HCT116 (cell line): ENCODE measurements at regions not wholly inside any gene's neighbourhood (a gene's known extent, or its start where the extent isn't known, plus 50 kb on each side); places are given as distances from the start of the nearest gene placed in this dataset.

Source experiments
- ATAC-seq: fragments of 200-7000 bp; cut with Tn5 transposase; 2 replicates; pipeline ENCODE4 v1.9.1; 2020; ENCODE audit warnings: mild to moderate bottlenecking, moderate library complexity
- BruUV-seq: library from RNA; stranded (reverse); fragments of 400-500 nt; replicated peaks from 2 replicates; lab custom pipeline; 2021; lab: Mats Ljungman, UMichigan
- CTCF ChIA-PET: fragments of 300-600 bp; sonication (Branson Sonifier 250); formaldehyde crosslinking; loops from one replicate; lab custom pipeline; 2021; ENCODE audit warnings: antibody characterized with exemption; lab: Charles Lee
- POLR2A ChIA-PET: fragments of 300-600, 350-600 bp; sonication (Branson Sonifier 250); formaldehyde crosslinking; loops from one replicate; lab custom pipeline; 2021; ENCODE audit warnings: antibody characterized with exemption; lab: Charles Lee
- RAD21 ChIA-PET, 2 experiments: fragments of 300-600 bp; sonication (Branson Sonifier 250); formaldehyde crosslinking; loops; one replicate each; lab custom pipeline; 2023; ENCODE audit warnings: low total read pairs in 2 of 2; ENCODE audit not compliant: uncharacterized antibody in 2 of 2, unreplicated experiment in 2 of 2, low non-redundant PET in 1 of 2; lab: Charles Lee
- DNase-seq: peaks from one replicate; pipeline ENCODE4 v3.0.0-alpha.2; 2010; ENCODE audit warnings: low read depth, low spot score
- H2AFZ ChIP-seq: fragments of 200-600 bp; shearing (Covaris generic), sonication (generic); 2 replicates; pipeline ENCODE4 v1.6.1; 2017; ENCODE audit warnings: low read depth, mixed run types, mixed read lengths, antibody characterized with exemption, low read length; ENCODE audit not compliant: poor library complexity, severe bottlenecking
- H3K27ac ChIP-seq: 2 replicates; pipeline ENCODE4 v1.5.1; 2012; ENCODE audit warnings: low read depth, low read length
- H3K27me3 ChIP-seq: fragments of 200-600 bp; sonication (generic); 2 replicates; pipeline ENCODE4 v1.6.1; 2016; ENCODE audit warnings: mixed run types, low read length, mixed read lengths; ENCODE audit not compliant: insufficient read depth
- H3K36me3 ChIP-seq, 2 experiments: fragments of 200-500 bp in 1 of 2; fragments of 200-600 bp in 1 of 2; sonication (Bioruptor generic) in 1 of 2; sonication (generic) in 1 of 2; 2 replicates each; pipeline versions ENCODE4 v1.5.1 to v1.6.1; 2014 to 2016; ENCODE audit warnings: low read length in 2 of 2, inconsistent platforms in 1 of 2, mixed read lengths in 1 of 2, mixed run types in 1 of 2; ENCODE audit not compliant: insufficient read depth in 2 of 2, control insufficient read depth in 1 of 2
- H3K4me1 ChIP-seq, 2 experiments: fragments of 200-600 bp in 1 of 2; sonication (generic) in 1 of 2; 2 replicates each; pipeline versions ENCODE4 v1.5.1 to v1.6.1; 2012 to 2017; ENCODE audit warnings: low read length in 2 of 2, inconsistent platforms in 1 of 2, mild to moderate bottlenecking in 1 of 2, mixed read lengths in 1 of 2, mixed run types in 1 of 2, moderate library complexity in 1 of 2; ENCODE audit not compliant: insufficient read depth in 2 of 2, control insufficient read depth in 1 of 2
- H3K4me2 ChIP-seq: fragments of 200-600 bp; sonication (generic); 2 replicates; pipeline ENCODE4 v1.6.1; 2017; ENCODE audit warnings: mixed run types, low read length, mixed read lengths
- H3K4me3 ChIP-seq, 2 experiments: fragments of 200-600 bp in 1 of 2; sonication (generic) in 1 of 2; replicated peaks in 1 of 2; 2 replicates each; pipeline ENCODE4 v1.5.1; 2011 to 2016; ENCODE audit warnings: low read length in 2 of 2, control low read depth in 1 of 2, low read depth in 1 of 2, mild to moderate bottlenecking in 1 of 2, mixed read lengths in 1 of 2, mixed run types in 1 of 2
- H3K79me2 ChIP-seq: fragments of 200-600 bp; sonication (generic); 2 replicates; pipeline ENCODE4 v1.6.1; 2017; ENCODE audit warnings: mild to moderate bottlenecking, mixed run types, low read length, moderate library complexity, mixed read lengths; ENCODE audit not compliant: insufficient read depth
- H3K9ac ChIP-seq: fragments of 200-600 bp; sonication (generic); 2 replicates; pipeline ENCODE4 v1.6.1; 2016; ENCODE audit warnings: low read length, mixed read lengths
- H3K9me2 ChIP-seq: fragments of 200-600 bp; sonication (generic), shearing (Covaris generic); 2 replicates; pipeline ENCODE4 v1.6.1; 2017; ENCODE audit warnings: mixed run types, mild to moderate bottlenecking, moderate library complexity; ENCODE audit not compliant: insufficient read depth
- H3K9me3 ChIP-seq, 2 experiments: fragments of 200-500 bp in 1 of 2; fragments of 200-600 bp in 1 of 2; sonication (Bioruptor generic) in 1 of 2; sonication (generic) in 1 of 2; 2 replicates each; pipeline ENCODE4 v1.6.1; 2014 to 2017; ENCODE audit warnings: low read length in 2 of 2, mixed read lengths in 2 of 2, inconsistent platforms in 1 of 2, low read depth in 1 of 2, mild to moderate bottlenecking in 1 of 2, mixed run types in 1 of 2, moderate library complexity in 1 of 2; ENCODE audit not compliant: control insufficient read depth in 1 of 2, insufficient read depth in 1 of 2
- H4K20me1 ChIP-seq: fragments of 200-600 bp; sonication (generic), shearing (Covaris generic); 2 replicates; pipeline ENCODE4 v1.6.1; 2017; ENCODE audit warnings: mixed run types, mild to moderate bottlenecking, moderate library complexity; ENCODE audit not compliant: insufficient read depth
- CEBPB ChIP-seq: IDR thresholded peaks from 2 replicates; pipeline ENCODE4 v1.6.1; 2012; ENCODE audit warnings: low read depth
- POLR2A ChIP-seq: IDR thresholded peaks from 2 replicates; pipeline ENCODE4 v1.7.0; 2011; ENCODE audit warnings: borderline replicate concordance; ENCODE audit not compliant: insufficient read depth, insufficient read length; ENCODE audit errors: extremely low read depth
- REST ChIP-seq: IDR thresholded peaks from 2 replicates; pipeline ENCODE4 v1.6.1; 2012; ENCODE audit warnings: low read depth
- ZBTB33 ChIP-seq: IDR thresholded peaks from 2 replicates; pipeline ENCODE4 v1.6.1; 2011; ENCODE audit warnings: mild to moderate bottlenecking, low read length, moderate library complexity; ENCODE audit not compliant: insufficient replicate concordance; ENCODE audit errors: extremely low read depth
- intact Hi-C: fragments of 100-400 bp; cut with micrococcal nuclease; formaldehyde crosslinking; loops from 2 replicates; pipeline ENCODE4 v1.10.0; 2022
- TF ChIP-seq, protein P1 (sequence below), 3 experiments: fragments of 200-600 bp in 1 of 3; sonication (generic) in 1 of 3; IDR thresholded peaks in 2 of 3; conservative IDR thresholded peaks in 1 of 3; 2 replicates each; pipeline ENCODE4 v1.5.1; 2012 to 2017; ENCODE audit warnings: low read depth in 2 of 3, low read length in 2 of 3, antibody characterized with exemption in 1 of 3, borderline replicate concordance in 1 of 3, control low read depth in 1 of 3, mild to moderate bottlenecking in 1 of 3, mixed read lengths in 1 of 3, mixed run types in 1 of 3, moderate library complexity in 1 of 3; ENCODE audit not compliant: insufficient read depth in 1 of 3

- ChIA-PET RAD21 (no interaction called here), POLR2A (no interaction called here), CTCF (interaction anchor here (0.7 kb wide), 1 partner anchor 97 kb away, joined by 3 read pairs; the partner anchor contains the start of gene ANKRD10)
- Histone ChIP-seq H3K9me2 (no peaks in the 10 kb centered on the region), H3K4me1 (peaks cover 0 to 15% of the 10 kb centered on the region in 2 experiments; a peak in 2 of 4 replicates), H3K4me2 (no peak overlapping the region), H3K27ac (no peak overlapping the region), H4K20me1 (no peaks in the 10 kb centered on the region), H3K27me3 (no peaks in the 10 kb centered on the region), H2AFZ (no peak overlapping the region), H3K9ac (no peak overlapping the region), H3K36me3 (no peaks in the 10 kb centered on the region), H3K9me3 (no peaks in the 10 kb centered on the region), H3K4me3 (no peak overlapping the region), H3K79me2 (no peaks in the 10 kb centered on the region)
- no TSS peak for BruUV-seq
- TF ChIP-seq CEBPB (no peak), POLR2A (no peak), ZBTB33 (no peak), REST (no peak)
- TF ChIP-seq, protein P1, sequence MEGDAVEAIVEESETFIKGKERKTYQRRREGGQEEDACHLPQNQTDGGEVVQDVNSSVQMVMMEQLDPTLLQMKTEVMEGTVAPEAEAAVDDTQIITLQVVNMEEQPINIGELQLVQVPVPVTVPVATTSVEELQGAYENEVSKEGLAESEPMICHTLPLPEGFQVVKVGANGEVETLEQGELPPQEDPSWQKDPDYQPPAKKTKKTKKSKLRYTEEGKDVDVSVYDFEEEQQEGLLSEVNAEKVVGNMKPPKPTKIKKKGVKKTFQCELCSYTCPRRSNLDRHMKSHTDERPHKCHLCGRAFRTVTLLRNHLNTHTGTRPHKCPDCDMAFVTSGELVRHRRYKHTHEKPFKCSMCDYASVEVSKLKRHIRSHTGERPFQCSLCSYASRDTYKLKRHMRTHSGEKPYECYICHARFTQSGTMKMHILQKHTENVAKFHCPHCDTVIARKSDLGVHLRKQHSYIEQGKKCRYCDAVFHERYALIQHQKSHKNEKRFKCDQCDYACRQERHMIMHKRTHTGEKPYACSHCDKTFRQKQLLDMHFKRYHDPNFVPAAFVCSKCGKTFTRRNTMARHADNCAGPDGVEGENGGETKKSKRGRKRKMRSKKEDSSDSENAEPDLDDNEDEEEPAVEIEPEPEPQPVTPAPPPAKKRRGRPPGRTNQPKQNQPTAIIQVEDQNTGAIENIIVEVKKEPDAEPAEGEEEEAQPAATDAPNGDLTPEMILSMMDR (IDR thresholded peaks at IDR 0.05 in 2 of 3, conservative IDR thresholded peaks at IDR 0.05 in 1 of 3; ENCODE audit: borderline replicate concordance in 1 of 3, insufficient read depth in 1 of 3, low read depth in 2 of 3, low read length in 2 of 3): no peak
- ATAC-seq (no peak), DNase-seq (no peak)
- intact Hi-C loops: no loop called here
Observed at GRCh38 chr13:111011899-111012298, 97.0 kb upstream of the ANKRD10 start.
